ENCODE measurements at regions not wholly inside any gene's neighbourhood (a gene's known extent, or its start where the extent isn't known, plus 50 kb on each side); places are given as distances from the start of the nearest gene placed in this dataset.

DNA sequence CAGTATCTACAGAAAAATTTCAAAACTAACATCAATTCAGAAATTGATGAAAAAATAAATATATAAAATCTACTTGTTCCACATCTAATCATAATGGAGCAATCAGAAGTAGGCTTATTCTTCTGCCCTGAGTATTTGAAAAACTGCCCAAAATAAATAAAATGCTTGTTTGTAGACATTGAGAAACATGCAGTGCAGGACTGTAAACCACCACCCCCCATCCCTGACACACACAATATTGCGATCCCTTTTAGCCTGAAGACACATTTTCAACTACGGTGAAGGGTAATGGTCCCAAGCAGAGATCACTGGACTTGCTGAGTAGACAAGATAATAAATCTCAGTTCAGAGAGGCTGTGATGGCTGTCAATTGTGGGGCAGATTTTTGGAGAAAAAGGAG lies 261.5 kb downstream of the C6orf118 start:
- Histone ChIP-seq H3K4me3 (ENCODE audit: low read depth, low read length) (no peak overlapping the region), H3K36me3 (no peaks in the 10 kb centered on the region), H3K27me3 (no peaks in the 10 kb centered on the region), H3K4me1 (no peaks in the 10 kb centered on the region), H3K9me3 (no peaks in the 10 kb centered on the region)
- DNase-seq, result no peak
- TF ChIP-seq, protein P1, sequence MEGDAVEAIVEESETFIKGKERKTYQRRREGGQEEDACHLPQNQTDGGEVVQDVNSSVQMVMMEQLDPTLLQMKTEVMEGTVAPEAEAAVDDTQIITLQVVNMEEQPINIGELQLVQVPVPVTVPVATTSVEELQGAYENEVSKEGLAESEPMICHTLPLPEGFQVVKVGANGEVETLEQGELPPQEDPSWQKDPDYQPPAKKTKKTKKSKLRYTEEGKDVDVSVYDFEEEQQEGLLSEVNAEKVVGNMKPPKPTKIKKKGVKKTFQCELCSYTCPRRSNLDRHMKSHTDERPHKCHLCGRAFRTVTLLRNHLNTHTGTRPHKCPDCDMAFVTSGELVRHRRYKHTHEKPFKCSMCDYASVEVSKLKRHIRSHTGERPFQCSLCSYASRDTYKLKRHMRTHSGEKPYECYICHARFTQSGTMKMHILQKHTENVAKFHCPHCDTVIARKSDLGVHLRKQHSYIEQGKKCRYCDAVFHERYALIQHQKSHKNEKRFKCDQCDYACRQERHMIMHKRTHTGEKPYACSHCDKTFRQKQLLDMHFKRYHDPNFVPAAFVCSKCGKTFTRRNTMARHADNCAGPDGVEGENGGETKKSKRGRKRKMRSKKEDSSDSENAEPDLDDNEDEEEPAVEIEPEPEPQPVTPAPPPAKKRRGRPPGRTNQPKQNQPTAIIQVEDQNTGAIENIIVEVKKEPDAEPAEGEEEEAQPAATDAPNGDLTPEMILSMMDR (IDR thresholded peaks at IDR 0.05; ENCODE audit: low read depth, low read length), result no peak

- TF ChIP-seq, protein P1 (IDR thresholded peaks at IDR 0.05; ENCODE audit: low read depth, low read length), result no peak
- no peaks in the 10 kb centered on the region for H3K9me3 ChIP-seq
- H3K4me3 ChIP-seq (ENCODE audit: low read depth, low read length), result no peak overlapping the region
- DNase-seq, result no peak
- H3K27me3 ChIP-seq, result no peaks in the 10 kb centered on the region
- H3K4me1 ChIP-seq, result no peaks in the 10 kb centered on the region
- no peaks in the 10 kb centered on the region for H3K36me3 ChIP-seq
Observed at GRCh38 chr6:165045631-165046030, 263.8 kb downstream of the C6orf118 start.

GRCh38 chr6:165042912-165043311 lies 266.5 kb downstream of the C6orf118 start:
- Histone ChIP-seq H3K27me3 (no peaks in the 10 kb centered on the region), H3K9me3 (no peaks in the 10 kb centered on the region), H3K4me3 (ENCODE audit: low read depth, low read length) (no peak overlapping the region), H3K36me3 (no peaks in the 10 kb centered on the region), H3K4me1 (no peaks in the 10 kb centered on the region)
- TF ChIP-seq, protein P1 (IDR thresholded peaks at IDR 0.05; ENCODE audit: low read depth, low read length), result no peak
- no peak for DNase-seq

DNA sequence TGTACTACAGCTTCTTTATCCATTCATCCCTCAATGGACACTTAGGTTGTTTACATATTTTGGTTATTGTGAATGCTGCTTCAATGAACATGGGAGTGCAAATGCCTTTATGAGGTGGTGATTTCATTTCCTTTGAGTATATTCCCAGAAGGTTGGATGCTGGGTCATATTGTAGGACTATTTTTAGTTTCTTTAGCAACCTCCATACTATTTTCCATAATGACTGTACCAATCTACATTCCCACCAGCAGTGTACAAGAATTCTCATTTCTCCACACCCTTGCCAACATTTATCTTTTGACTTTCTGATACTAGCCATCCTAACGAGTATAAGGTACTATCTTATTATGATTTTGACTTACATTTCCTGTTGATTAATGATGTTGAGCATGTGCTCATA lies 269.0 kb downstream of the C6orf118 start:
- Histone ChIP-seq H3K36me3 (no peaks in the 10 kb centered on the region), H3K4me3 (ENCODE audit: low read depth, low read length) (no peak overlapping the region), H3K4me1 (no peaks in the 10 kb centered on the region), H3K9me3 (no peaks in the 10 kb centered on the region), H3K27me3 (no peaks in the 10 kb centered on the region)
- no peak for DNase-seq
- TF ChIP-seq, protein P1 (IDR thresholded peaks at IDR 0.05; ENCODE audit: low read depth, low read length), result no peak

GRCh38 chr6:165034271-165034741 lies 275.1 kb downstream of the C6orf118 start:
- Histone ChIP-seq H3K4me1 (no peaks in the 10 kb centered on the region), H3K27me3 (no peaks in the 10 kb centered on the region), H3K36me3 (no peaks in the 10 kb centered on the region), H3K4me3 (ENCODE audit: low read depth, low read length) (no peak overlapping the region), H3K9me3 (no peaks in the 10 kb centered on the region)
- DNase-seq, result no peak
- TF ChIP-seq, protein P1 (IDR thresholded peaks at IDR 0.05; ENCODE audit: low read depth, low read length), result no peak

DNA sequence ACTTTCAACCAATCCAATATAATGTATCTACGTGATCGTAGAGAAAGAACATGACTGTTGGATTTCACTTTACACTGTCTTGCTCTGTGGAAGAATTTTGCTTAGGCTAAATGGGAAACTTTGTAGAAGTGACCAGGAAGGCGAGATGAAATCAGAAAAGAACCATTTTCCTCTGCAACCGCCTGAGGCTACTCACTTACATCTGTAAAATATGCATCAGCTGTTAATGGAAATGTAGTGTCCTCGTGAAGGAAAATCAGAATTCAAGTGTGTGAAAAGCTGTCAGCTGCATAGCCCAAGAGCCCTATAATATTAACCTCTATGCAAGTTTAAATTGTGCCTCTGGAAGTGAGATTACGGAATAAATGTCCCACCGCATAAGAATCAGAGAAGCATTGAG lies 277.9 kb downstream of the C6orf118 start:
- H3K27me3 ChIP-seq, result no peaks in the 10 kb centered on the region
- no peaks in the 10 kb centered on the region for H3K4me1 ChIP-seq
- no peaks in the 10 kb centered on the region for H3K9me3 ChIP-seq
- no peaks in the 10 kb centered on the region for H3K36me3 ChIP-seq
- H3K4me3 ChIP-seq (ENCODE audit: low read depth, low read length), result no peak overlapping the region
- DNase-seq, result no peak
- TF ChIP-seq, protein P1 (IDR thresholded peaks at IDR 0.05; ENCODE audit: low read depth, low read length), result no peak
